Stimulated activated CD4-positive, alpha-beta T cell treated with anti-CD3 and anti-CD28 coated beads, Interleukin-12 subunit alpha, Interleukin-12 subunit beta, amount 100 ng/mL, for 4 hours (primary cell): ENCODE measurements at regions not wholly inside any gene's neighbourhood (a gene's known extent, or its start where the extent isn't known, plus 50 kb on each side); places are given as distances from the start of the nearest gene placed in this dataset.
"Not testable (repeated sequence)": the region's sequence is repeated elsewhere in the genome, so short reads cannot be mapped to it uniquely, and the experiment has no call there.

Source experiments
- DNase-seq: peaks from one replicate; pipeline ENCODE4 v3.0.0-alpha.2; 2020

DNA sequence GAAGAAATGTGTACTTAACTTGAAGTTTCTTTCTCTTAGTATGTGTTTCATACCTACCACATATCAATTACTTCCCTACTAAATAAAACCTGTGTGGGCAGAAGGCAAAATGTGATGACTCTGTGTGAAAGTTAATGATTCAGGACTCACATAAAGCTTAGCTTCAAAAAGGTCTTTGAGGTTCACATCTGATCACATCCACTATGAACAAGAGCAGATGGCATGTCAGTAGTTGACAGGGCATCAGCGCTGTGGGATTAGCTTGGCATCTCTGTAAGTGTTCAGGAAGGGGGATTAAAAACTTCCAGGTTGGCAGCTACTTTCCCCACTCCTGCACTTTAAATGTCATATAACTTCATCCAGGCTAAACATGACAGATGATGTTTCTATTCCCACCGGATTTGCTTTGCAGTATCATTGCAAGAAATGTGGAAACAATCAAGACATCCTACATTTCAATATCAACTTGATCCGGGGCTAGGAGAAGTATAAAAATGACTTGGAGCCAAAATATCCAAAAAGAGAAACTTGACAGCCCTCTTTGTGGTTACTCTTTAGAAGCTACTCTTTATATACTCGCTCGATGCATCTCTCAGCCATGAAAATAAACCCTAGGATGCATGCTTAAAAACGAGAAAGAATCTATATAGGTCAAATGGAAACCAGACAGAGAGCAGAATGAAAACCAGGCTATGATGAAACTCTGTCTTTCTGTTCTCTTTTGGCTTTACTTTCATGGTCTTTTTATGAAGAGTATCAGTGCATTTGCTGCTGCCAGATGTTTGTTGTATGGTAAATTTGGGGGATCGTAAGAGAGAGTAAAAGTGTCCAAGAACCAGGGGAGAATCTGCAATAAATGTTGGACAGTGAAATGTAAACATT, 273.1 kb upstream of the ALCAM start:
- DNase-seq = no peak

GRCh38 chr3:105094588-105094987, 272.1 kb upstream of the ALCAM start:
- no peak for DNase-seq

DNA sequence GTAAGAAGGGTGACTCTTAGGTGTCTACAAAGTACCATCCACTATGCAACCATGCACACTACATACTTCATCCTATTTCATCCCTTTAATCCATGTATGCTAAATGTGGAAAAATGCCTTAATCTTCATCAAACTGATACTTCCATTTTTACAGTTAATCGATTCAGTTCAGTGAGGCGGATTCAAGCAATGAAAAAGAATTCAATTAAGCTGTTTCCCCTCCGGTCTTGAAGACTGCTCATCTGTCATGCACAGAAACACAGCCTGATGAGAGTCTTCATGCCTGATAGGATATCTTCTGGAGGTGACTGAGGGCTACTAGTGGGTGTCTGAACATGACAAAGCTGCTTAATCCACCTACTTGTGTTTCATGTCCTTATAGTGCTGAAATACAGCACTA, 270.6 kb upstream of the ALCAM start:
- DNase-seq = no peak

DNA sequence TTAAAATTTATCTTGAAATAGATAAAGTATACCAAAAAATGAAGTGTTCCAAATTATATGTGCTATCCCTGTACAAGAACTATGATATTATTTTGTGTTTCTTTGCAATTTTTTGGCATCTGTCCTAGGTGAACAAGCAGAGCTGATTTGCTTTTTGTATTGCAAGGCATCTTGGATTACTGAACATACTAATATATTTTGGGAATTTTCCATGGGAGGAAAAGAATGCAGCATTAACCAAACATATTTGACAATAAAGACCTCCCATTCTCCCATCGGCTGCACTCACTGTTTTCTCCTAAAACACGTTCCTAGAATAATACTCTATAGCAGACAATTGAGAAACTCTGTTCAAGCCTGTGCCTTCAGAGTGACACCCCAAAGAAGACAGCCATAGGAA, 265.1 kb upstream of the ALCAM start:
- no peak for DNase-seq

GRCh38 chr3:105103139-105103538, 263.6 kb upstream of the ALCAM start:
- DNase-seq = no peak

DNA sequence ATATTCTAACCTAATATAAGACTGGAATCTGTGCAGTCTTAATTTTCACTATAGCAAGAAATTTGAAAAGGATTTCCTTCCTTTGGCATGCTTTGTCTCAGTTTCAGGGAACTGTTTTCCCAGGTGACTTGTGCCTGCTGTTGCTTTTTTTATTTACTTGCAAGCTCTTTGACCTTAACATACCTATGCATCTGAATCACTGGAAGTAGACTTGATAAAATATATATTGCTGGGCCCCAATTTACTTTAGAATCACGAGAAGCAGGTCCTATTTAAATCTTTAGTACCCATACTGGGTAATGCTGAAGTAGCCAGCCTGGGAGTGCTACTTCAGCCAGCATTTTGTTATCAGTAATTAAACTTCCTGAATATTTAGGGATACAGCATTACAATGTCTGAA, 257.9 kb upstream of the ALCAM start:
- no peak for DNase-seq

- no peak for DNase-seq
These were observed 247.8 kb upstream of the ALCAM start for GRCh38 chr3:105118905-105119304.

- no peak for DNase-seq
These were observed 246.8 kb upstream of the ALCAM start for GRCh38 chr3:105119801-105120340.

DNA sequence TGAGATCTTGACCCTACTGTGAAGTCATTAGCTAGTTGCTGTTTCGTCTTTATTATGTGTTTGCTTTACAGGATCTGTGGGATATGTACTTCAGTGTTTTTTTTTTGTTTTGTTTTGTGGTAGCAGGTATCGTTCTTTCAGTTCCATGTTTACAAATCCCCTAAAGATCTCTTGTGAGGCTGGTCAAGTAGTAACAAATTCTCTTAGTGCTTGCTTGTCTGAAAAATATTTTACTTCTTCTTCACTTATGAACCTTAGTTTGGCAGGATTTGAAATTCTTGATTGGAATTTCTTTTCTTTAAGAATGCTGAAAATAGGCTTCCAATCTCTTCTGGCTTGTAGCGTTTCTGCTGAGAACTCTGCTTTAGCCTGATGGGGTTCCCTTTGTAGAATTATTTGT, 235.8 kb upstream of the ALCAM start:
- no peak for DNase-seq

GRCh38 chr3:105137911-105138310, 228.8 kb upstream of the ALCAM start:
- DNase-seq = no peak

- no peak for DNase-seq
These were observed 226.7 kb upstream of the ALCAM start for GRCh38 chr3:105139881-105140560.

GRCh38 chr3:105140899-105141367, 225.8 kb upstream of the ALCAM start:
- no peak for DNase-seq

DNA sequence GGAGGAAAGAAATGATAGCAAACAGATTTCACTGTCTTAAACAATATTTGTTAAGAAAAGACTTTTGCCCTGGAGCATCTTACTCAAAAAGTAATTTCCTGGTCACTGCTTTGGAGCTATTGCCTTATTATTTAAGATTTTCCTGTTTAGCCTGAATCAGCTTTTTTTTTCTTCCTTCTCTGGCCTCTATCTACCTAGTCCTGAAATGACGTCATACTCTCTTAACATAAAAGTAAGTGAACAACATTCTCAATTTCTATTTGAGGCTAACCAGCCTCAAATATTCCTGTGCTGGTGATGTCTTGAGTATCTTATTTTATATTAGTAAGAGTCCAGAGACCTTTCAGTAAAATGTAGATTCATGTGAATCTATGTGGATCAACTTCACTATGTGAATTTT, 221.9 kb upstream of the ALCAM start:
- no peak for DNase-seq

DNA sequence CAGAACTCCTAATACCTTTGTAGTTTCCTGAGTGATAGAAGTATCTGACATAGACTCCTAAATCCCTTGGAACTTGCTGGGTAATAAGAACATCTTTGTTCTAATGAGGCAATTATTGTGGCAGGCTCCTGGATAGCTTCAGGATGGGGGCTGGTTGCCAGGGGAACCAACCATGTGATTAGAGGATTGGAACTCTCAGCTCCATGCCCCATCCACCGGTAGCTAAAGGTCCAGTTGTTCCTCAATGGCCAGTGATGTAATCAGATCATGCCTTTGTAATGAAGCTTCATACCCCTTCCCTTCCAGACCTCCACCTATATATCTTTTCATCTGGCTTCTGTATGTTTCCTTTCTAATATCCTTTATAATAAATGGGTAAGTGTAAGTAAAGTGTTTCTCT, 221.2 kb upstream of the ALCAM start:
- DNase-seq = no peak

DNA sequence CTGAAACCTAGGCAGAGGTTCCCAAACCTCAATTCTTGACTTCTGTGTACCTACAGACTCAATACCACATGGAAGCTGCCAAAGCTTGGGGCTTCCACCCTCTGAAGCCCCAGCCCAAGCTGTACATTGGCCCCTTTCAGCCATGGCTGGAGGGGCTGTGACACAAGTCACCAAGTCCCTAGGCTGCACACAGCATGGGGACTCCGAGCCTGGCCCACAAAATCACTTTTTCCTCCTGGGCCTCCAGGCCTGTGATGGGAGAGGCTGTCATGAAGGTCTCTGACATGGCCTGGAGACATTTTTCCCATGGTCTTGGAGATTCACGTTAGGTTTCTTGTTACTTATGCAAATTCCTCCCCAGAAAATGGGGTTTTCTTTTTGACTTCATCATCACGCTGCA, 217.5 kb upstream of the ALCAM start:
- DNase-seq = not testable (repeated sequence)

GRCh38 chr3:105152987-105153386, 213.7 kb upstream of the ALCAM start:
- DNase-seq = no peak

DNA sequence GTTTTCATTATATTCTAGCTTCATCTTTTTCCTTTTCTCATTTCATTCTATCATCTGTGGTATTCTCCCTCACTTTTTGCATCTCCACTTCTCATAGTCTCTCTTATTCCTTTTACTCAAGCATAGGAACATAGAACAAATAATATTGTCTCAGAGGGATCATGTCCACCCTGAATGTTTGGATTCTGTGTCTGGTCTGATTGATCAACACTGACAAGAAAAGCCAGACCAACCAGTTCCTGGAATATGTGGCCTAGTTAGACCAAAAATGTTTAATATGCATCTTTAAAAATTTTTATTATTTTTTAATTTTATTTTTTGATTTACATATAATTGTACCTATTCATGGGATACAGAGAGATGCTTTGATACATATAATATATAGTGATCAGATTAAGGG, 212.0 kb upstream of the ALCAM start:
- DNase-seq = no peak

DNA sequence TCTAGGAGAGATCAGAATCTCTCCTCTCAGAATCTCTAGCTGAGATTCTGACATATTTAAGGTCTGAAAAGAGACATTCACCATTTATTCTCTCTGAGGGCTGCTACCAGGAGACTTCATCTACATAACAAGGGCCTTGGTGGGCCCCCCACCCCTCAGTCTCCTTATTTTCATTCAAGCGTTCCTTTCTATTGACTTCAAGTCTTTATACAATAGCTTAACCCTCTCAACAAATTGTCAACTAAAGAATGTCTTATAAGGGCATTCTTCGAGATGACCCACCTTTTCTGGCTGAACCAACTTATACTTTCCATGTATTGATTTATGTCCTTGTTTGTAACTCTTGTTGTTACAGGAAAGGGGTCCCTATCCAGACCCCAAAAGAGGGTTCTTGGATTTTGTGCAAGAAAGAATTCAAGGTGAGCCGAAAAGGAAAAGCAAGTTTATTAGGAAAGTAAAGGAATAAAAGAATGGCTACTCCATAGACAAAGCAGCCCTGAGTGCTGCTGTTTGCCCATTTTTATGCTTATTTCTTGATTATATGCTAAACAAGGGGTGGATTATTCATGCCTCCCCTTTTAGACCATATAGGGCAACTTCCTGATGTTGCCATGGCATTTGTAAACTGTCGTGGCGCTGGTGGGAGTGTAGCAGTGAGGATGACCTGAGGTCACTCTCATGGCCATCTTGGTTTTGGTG, 209.5 kb upstream of the ALCAM start:
- no peak for DNase-seq

DNA sequence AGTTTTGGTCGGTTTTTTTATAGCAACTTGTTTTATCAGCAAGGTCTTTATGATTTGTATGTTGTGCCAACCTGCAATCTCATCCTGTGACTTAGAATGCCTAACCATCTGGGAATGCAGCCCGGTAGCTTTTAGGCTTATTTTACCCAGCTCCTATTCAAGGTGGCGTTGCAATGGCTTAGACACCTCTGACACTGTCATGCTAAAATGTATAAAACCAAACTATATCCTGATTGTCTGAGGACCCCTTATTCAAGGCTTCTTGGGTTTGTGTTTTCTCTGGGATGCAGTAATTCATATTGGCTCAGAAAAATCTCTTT, 209.0 kb upstream of the ALCAM start:
- DNase-seq = no peak

- no peak for DNase-seq
These were observed 208.4 kb upstream of the ALCAM start for GRCh38 chr3:105158286-105158685.

DNA sequence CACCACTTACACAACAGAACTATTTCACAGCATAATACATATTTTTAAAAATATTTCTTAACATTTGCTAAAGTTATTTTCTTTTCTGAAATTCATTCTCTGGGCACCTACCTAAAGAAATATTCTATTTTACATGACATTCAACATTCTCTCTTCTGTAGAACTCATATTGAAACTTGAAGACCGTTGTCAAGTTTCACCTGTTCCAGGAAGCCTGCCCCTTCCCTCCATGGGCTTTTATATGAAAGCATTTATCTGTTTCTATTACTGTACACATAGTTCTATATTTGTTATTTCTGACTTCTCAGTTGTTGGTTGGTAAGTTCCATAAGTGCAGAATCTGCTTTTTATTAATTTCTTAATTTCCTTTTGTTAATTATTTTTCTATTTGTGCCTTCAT, 204.3 kb upstream of the ALCAM start:
- no peak for DNase-seq

GRCh38 chr3:105166893-105167292, 199.8 kb upstream of the ALCAM start:
- no peak for DNase-seq

- DNase-seq = no peak
These were observed 196.3 kb upstream of the ALCAM start for GRCh38 chr3:105170423-105170822.
